HG03280 (cell line): ENCODE measurements at regions not wholly inside any gene's neighbourhood (a gene's known extent, or its start where the extent isn't known, plus 50 kb on each side); places are given as distances from the start of the nearest gene placed in this dataset.
"Not testable (repeated sequence)": the region's sequence is repeated elsewhere in the genome, so short reads cannot be mapped to it uniquely, and the experiment has no call there.

Experiments used
- ATAC-seq: cut with Tn5 transposase; IDR thresholded peaks from one replicate; pipeline ENCODE4 v1.9.1; 2021; ENCODE audit warnings: mild to moderate bottlenecking, moderate library complexity; ENCODE audit not compliant: unreplicated experiment

- ATAC-seq, result no peak
Observed at GRCh38 chr3:125645616-125646015, 50.3 kb upstream of the OSBPL11 start.

- ATAC-seq, result no peak
Observed at GRCh38 chr3:125646581-125646980, 51.3 kb upstream of the OSBPL11 start.

GRCh38 chr3:125647318-125648014 is 52.2 kb upstream of the OSBPL11 start:
- no peak for ATAC-seq

GRCh38 chr3:125651244-125651643 is 55.9 kb upstream of the OSBPL11 start:
- ATAC-seq, result no peak

GRCh38 chr3:125652349-125652748 is 57.1 kb upstream of the OSBPL11 start:
- no peak for ATAC-seq

GRCh38 chr3:125654526-125654925 is 59.2 kb upstream of the OSBPL11 start:
- no peak for ATAC-seq

GRCh38 chr3:125662675-125663074 is 67.4 kb upstream of the OSBPL11 start:
- no peak for ATAC-seq

GRCh38 chr3:125670352-125670751 is 75.1 kb upstream of the OSBPL11 start:
- no peak for ATAC-seq

GRCh38 chr3:125670945-125671344 is 75.6 kb upstream of the OSBPL11 start:
- no peak for ATAC-seq

- no peak for ATAC-seq
Observed at GRCh38 chr3:125671461-125672243, 76.4 kb upstream of the OSBPL11 start.

GRCh38 chr3:125675791-125676190 is 80.5 kb upstream of the OSBPL11 start:
- no peak for ATAC-seq

- no peak for ATAC-seq
Observed at GRCh38 chr3:125679258-125679657, 84.0 kb upstream of the OSBPL11 start.

- ATAC-seq, result no peak
Observed at GRCh38 chr3:125681146-125681545, 85.8 kb upstream of the OSBPL11 start.

- ATAC-seq, result not testable (repeated sequence)
Observed at GRCh38 chr3:125681906-125682305, 86.6 kb upstream of the OSBPL11 start.

GRCh38 chr3:125682610-125683009 is 87.3 kb upstream of the OSBPL11 start:
- ATAC-seq, result not testable (repeated sequence)

GRCh38 chr3:125683067-125683829 is 88.0 kb upstream of the OSBPL11 start:
- no peak for ATAC-seq

- ATAC-seq, result no peak
Observed at GRCh38 chr3:125684199-125684598, 88.9 kb upstream of the OSBPL11 start.

GRCh38 chr3:125685741-125686140 is 90.4 kb upstream of the OSBPL11 start:
- ATAC-seq, result not testable (repeated sequence)

GRCh38 chr3:125692361-125692760 is 97.1 kb upstream of the OSBPL11 start:
- ATAC-seq, result no peak

GRCh38 chr3:125693887-125694286 is 98.6 kb upstream of the OSBPL11 start:
- no peak for ATAC-seq

- ATAC-seq, result no peak
Observed at GRCh38 chr3:125694761-125695294, 99.5 kb upstream of the OSBPL11 start.
